ENCODE measurements at regions not wholly inside any gene's neighbourhood (a gene's known extent, or its start where the extent isn't known, plus 50 kb on each side); places are given as distances from the start of the nearest gene placed in this dataset.

DNA sequence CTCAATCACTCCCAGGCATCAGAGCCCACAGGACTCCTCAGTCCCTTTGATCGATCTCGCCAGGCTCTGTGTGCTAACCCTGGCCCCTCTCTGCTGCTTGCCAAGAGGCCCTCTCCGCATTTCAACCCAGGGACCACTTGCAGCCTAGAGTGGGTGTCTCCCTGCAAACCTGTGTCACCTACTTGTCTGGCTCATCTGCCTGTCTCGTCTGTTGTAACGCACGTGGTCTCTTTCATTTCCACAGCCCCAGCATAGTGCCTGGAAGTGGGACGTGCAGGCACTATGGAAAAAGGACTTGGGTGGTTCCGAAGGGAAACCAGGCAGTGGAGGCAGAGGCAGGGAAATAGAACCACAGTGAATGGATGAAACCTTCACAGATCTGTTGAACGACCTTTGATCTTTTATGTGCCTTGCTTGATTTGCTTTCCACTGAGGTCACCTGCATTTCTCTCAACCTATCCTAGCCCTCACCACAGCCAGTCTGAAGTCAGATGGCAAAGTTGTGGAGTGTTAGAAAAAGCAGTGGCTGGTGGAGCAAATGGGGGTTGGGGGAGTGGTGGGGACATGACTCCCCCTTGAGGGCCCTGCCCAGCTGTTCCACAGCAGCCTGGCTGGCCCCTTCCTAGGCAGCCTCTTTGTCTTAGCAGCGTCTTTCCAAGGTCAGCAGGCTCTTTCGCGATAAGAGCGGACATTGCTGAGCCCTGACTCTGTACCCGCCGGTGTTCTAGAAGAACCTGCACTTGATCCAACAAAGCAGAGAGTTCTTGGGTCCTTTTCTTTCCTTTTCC lies 55.8 kb upstream of the TAGAP start:
- no peak for ATAC-seq
- H3K4me3 ChIP-seq (ENCODE audit: low read depth in 2 of 2, low read length in 2 of 2): no peak overlapping the region
- no TSS peak for BruUV-seq (replicated peaks)
- no peaks in the 10 kb centered on the region for H3K27me3 ChIP-seq (ENCODE audit: control insufficient read depth, insufficient read depth, low read length)
- DNase-seq (ENCODE audit: low read depth, low spot score): no peak
- no peak for TF ChIP-seq SIN3A (IDR thresholded peaks at IDR 0.05; ENCODE audit: borderline replicate concordance, insufficient read depth, low read depth, low read length)
- TF ChIP-seq TCF7L2 (IDR thresholded peaks at IDR 0.05; ENCODE audit: low read depth, low read length): no peak
- TF ChIP-seq, protein P1, sequence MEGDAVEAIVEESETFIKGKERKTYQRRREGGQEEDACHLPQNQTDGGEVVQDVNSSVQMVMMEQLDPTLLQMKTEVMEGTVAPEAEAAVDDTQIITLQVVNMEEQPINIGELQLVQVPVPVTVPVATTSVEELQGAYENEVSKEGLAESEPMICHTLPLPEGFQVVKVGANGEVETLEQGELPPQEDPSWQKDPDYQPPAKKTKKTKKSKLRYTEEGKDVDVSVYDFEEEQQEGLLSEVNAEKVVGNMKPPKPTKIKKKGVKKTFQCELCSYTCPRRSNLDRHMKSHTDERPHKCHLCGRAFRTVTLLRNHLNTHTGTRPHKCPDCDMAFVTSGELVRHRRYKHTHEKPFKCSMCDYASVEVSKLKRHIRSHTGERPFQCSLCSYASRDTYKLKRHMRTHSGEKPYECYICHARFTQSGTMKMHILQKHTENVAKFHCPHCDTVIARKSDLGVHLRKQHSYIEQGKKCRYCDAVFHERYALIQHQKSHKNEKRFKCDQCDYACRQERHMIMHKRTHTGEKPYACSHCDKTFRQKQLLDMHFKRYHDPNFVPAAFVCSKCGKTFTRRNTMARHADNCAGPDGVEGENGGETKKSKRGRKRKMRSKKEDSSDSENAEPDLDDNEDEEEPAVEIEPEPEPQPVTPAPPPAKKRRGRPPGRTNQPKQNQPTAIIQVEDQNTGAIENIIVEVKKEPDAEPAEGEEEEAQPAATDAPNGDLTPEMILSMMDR (IDR thresholded peaks at IDR 0.05): no peak
- TF ChIP-seq, protein P2, sequence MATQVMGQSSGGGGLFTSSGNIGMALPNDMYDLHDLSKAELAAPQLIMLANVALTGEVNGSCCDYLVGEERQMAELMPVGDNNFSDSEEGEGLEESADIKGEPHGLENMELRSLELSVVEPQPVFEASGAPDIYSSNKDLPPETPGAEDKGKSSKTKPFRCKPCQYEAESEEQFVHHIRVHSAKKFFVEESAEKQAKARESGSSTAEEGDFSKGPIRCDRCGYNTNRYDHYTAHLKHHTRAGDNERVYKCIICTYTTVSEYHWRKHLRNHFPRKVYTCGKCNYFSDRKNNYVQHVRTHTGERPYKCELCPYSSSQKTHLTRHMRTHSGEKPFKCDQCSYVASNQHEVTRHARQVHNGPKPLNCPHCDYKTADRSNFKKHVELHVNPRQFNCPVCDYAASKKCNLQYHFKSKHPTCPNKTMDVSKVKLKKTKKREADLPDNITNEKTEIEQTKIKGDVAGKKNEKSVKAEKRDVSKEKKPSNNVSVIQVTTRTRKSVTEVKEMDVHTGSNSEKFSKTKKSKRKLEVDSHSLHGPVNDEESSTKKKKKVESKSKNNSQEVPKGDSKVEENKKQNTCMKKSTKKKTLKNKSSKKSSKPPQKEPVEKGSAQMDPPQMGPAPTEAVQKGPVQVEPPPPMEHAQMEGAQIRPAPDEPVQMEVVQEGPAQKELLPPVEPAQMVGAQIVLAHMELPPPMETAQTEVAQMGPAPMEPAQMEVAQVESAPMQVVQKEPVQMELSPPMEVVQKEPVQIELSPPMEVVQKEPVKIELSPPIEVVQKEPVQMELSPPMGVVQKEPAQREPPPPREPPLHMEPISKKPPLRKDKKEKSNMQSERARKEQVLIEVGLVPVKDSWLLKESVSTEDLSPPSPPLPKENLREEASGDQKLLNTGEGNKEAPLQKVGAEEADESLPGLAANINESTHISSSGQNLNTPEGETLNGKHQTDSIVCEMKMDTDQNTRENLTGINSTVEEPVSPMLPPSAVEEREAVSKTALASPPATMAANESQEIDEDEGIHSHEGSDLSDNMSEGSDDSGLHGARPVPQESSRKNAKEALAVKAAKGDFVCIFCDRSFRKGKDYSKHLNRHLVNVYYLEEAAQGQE (IDR thresholded peaks at IDR 0.05; ENCODE audit: insufficient read depth in 1 of 2, low read depth in 2 of 2, low read length in 1 of 2): no peak
- TF ChIP-seq POLR2AphosphoS5 (IDR thresholded peaks at IDR 0.05; ENCODE audit: low read depth, low read length): no peak
- H3K36me3 ChIP-seq (ENCODE audit: control insufficient read depth, insufficient read depth, low read length): no peaks in the 10 kb centered on the region
- in situ Hi-C loops (cut with HindIII; ENCODE audit: low pct_unique_long_range_greater_than_20kb, low sequenced_read_pairs) (no loop called here), intact Hi-C loops (cut with micrococcal nuclease; ENCODE audit: unreplicated experiment) (loop anchor here (5.0 kb wide), 1 partner anchor 93 kb away; no protein-coding TSS in a partner anchor)
- H3K4me1 ChIP-seq (ENCODE audit: control insufficient read depth, insufficient read depth, low read length): no peaks in the 10 kb centered on the region
- no peaks in the 10 kb centered on the region for H3K9me3 ChIP-seq (ENCODE audit: control insufficient read depth, insufficient read depth, low read depth, low read length)
- ChIA-PET CTCF (no interaction called here), POLR2A (no interaction called here)
- no peak overlapping the region for H3K27ac ChIP-seq (ENCODE audit: low read length)

DNA sequence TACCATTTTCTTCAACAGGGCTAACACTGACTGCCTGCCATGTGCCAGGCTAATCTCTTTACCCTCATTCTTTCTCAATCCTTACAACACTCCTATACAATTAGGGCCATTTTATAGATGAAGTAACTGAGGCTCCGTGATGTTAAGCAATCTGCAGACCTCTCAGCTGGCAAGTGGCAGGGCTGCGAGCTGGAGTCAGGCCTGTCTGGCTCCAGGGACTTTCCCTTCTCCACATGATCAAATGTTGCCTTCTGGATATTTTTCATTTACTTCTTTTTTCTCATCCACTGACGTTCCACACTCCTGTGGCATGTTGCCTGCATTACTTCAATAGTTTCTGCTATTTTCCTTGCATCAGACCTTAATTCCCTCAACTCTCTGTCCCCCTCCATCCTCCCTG lies 55.2 kb upstream of the TAGAP start:
- in situ Hi-C loops (cut with HindIII; ENCODE audit: low pct_unique_long_range_greater_than_20kb, low sequenced_read_pairs) (no loop called here), intact Hi-C loops (cut with micrococcal nuclease; ENCODE audit: unreplicated experiment) (loop anchor here (5.0 kb wide), 1 partner anchor 93 kb away; no protein-coding TSS in a partner anchor)
- no peaks in the 10 kb centered on the region for H3K36me3 ChIP-seq (ENCODE audit: control insufficient read depth, insufficient read depth, low read length)
- H3K27me3 ChIP-seq (ENCODE audit: control insufficient read depth, insufficient read depth, low read length): no peaks in the 10 kb centered on the region
- CTCF ChIA-PET: no interaction called here
- no peaks in the 10 kb centered on the region for H3K9me3 ChIP-seq (ENCODE audit: control insufficient read depth, insufficient read depth, low read depth, low read length)
- H3K27ac ChIP-seq (ENCODE audit: low read length): no peak overlapping the region
- DNase-seq (ENCODE audit: low read depth, low spot score) (no peak), ATAC-seq (no peak)
- TF ChIP-seq, protein P2 (IDR thresholded peaks at IDR 0.05; ENCODE audit: insufficient read depth in 1 of 2, low read depth in 2 of 2, low read length in 1 of 2): no peak
- TF ChIP-seq, protein P1 (IDR thresholded peaks at IDR 0.05): no peak
- TF ChIP-seq POLR2AphosphoS5 (IDR thresholded peaks at IDR 0.05; ENCODE audit: low read depth, low read length) (no peak), SIN3A (IDR thresholded peaks at IDR 0.05; ENCODE audit: borderline replicate concordance, insufficient read depth, low read depth, low read length) (no peak), TCF7L2 (IDR thresholded peaks at IDR 0.05; ENCODE audit: low read depth, low read length) (no peak)
- BruUV-seq (replicated peaks): no TSS peak
- POLR2A ChIA-PET: no interaction called here
- no peak overlapping the region for H3K4me3 ChIP-seq (ENCODE audit: low read depth in 2 of 2, low read length in 2 of 2)
- no peaks in the 10 kb centered on the region for H3K4me1 ChIP-seq (ENCODE audit: control insufficient read depth, insufficient read depth, low read length)
